Liver (tissue), 8 donors: ENCODE measurements at regions not wholly inside any gene's neighbourhood (a gene's known extent, or its start where the extent isn't known, plus 50 kb on each side); places are given as distances from the start of the nearest gene placed in this dataset.

ENCODE experiments used
- DNase-seq: peaks from one replicate; pipeline ENCODE4 v3.0.0-alpha.2; 2017; ENCODE audit warnings: low spot score
- H3K27ac ChIP-seq, 2 donors: one replicate each; pipeline ENCODE4 v1.7.0; 2013; ENCODE audit warnings: inconsistent platforms in 2 of 2, low read length in 2 of 2, control low read depth in 1 of 2, low read depth in 1 of 2, mild to moderate bottlenecking in 1 of 2
- H3K27me3 ChIP-seq, 4 donors: one replicate each; pipeline versions ENCODE4 v1.6.1 to v1.7.0; 2013; ENCODE audit warnings: low read length in 3 of 4, inconsistent platforms in 1 of 4, mild to moderate bottlenecking in 1 of 4, moderate library complexity in 1 of 4; ENCODE audit not compliant: control insufficient read depth in 4 of 4, insufficient read depth in 4 of 4
- H3K36me3 ChIP-seq, 4 donors: one replicate each; pipeline versions ENCODE4 v1.6.1 to v1.7.0; 2013; ENCODE audit warnings: low read length in 3 of 4, mild to moderate bottlenecking in 3 of 4, low read depth in 1 of 4, moderate library complexity in 1 of 4; ENCODE audit not compliant: control insufficient read depth in 4 of 4, insufficient read depth in 3 of 4
- H3K4me1 ChIP-seq, 4 donors: one replicate each; pipeline versions ENCODE4 v1.6.1 to v1.7.0; 2013; ENCODE audit warnings: low read length in 3 of 4, mild to moderate bottlenecking in 3 of 4, moderate library complexity in 1 of 4; ENCODE audit not compliant: control insufficient read depth in 4 of 4, insufficient read depth in 4 of 4
- H3K4me3 ChIP-seq, 3 donors: one replicate each; pipeline versions ENCODE4 v1.6.1 to v1.7.0; 2013; ENCODE audit warnings: low read length in 3 of 3, control low read depth in 1 of 3, low read depth in 1 of 3, mild to moderate bottlenecking in 1 of 3
- H3K9ac ChIP-seq, 2 donors: one replicate each; pipeline ENCODE4 v1.7.0; 2013; ENCODE audit warnings: low read length in 2 of 2, mild to moderate bottlenecking in 2 of 2, moderate library complexity in 2 of 2, control low read depth in 1 of 2, low read depth in 1 of 2
- H3K9me3 ChIP-seq, 4 donors: one replicate each; pipeline versions ENCODE4 v1.6.1 to v1.7.0; 2013; ENCODE audit warnings: low read length in 3 of 4; ENCODE audit not compliant: control insufficient read depth in 4 of 4
- EGR1 ChIP-seq, 2 donors: IDR thresholded peaks; 2 replicates each; pipeline ENCODE4 v1.6.1; 2016 to 2018; ENCODE audit warnings: antibody characterized with exemption in 2 of 2, low read depth in 2 of 2
- FOXA2 ChIP-seq: IDR thresholded peaks from 2 replicates; pipeline ENCODE4 v1.6.1; 2016; ENCODE audit warnings: antibody characterized with exemption
- GABPA ChIP-seq, 2 donors: IDR thresholded peaks in 1 of 2; conservative IDR thresholded peaks in 1 of 2; 2 replicates each; pipeline ENCODE4 v1.6.1; 2016; ENCODE audit warnings: antibody characterized with exemption in 2 of 2, mild to moderate bottlenecking in 1 of 2, moderate library complexity in 1 of 2
- HNF4A ChIP-seq, 2 donors: conservative IDR thresholded peaks; 2 replicates each; pipeline ENCODE4 v1.6.1; 2016; ENCODE audit warnings: antibody characterized with exemption in 2 of 2, mild to moderate bottlenecking in 2 of 2
- HNF4G ChIP-seq: IDR thresholded peaks from 2 replicates; pipeline ENCODE4 v1.6.1; 2016; ENCODE audit warnings: antibody characterized with exemption
- JUND ChIP-seq, 2 donors: IDR thresholded peaks; 2 replicates each; pipeline ENCODE4 v1.6.1; 2016; ENCODE audit warnings: antibody characterized with exemption in 2 of 2
- NR2F2 ChIP-seq: IDR thresholded peaks from 2 replicates; pipeline ENCODE4 v1.6.1; 2016; ENCODE audit warnings: antibody characterized with exemption
- RAD21 ChIP-seq, 2 donors: IDR thresholded peaks; 2 replicates each; pipeline ENCODE4 v1.6.1; 2016; ENCODE audit warnings: antibody characterized with exemption in 2 of 2, mild to moderate bottlenecking in 2 of 2
- SP1 ChIP-seq: IDR thresholded peaks from 2 replicates; pipeline ENCODE4 v1.6.1; 2018; ENCODE audit warnings: antibody characterized with exemption, mild to moderate bottlenecking
- TAF1 ChIP-seq: conservative IDR thresholded peaks from 2 replicates; pipeline ENCODE4 v1.6.1; 2016; ENCODE audit warnings: antibody characterized with exemption, mild to moderate bottlenecking
- YY1 ChIP-seq: IDR thresholded peaks from 2 replicates; pipeline ENCODE4 v1.6.1; 2016; ENCODE audit warnings: antibody characterized with exemption, mild to moderate bottlenecking
- WGBS: extraction: QIAGEN DNeasy Blood & Tissue Kit; methylation state at CpG from one replicate; pipeline ENCODE4 v1.1.7; 2013; 5-methylcytosine and 5-hydroxymethylcytosine counted together
- TF ChIP-seq, protein P1 (sequence below): IDR thresholded peaks from 2 replicates; pipeline ENCODE4 v1.6.1; 2016; ENCODE audit warnings: antibody characterized with exemption
- TF ChIP-seq, protein P2 (sequence below): fragments of 150-350 bp; IDR thresholded peaks from 2 replicates; pipeline ENCODE4 v1.5.1; 2017; ENCODE audit warnings: improper control_type of control experiment, low read depth, low read length; ENCODE audit not compliant: missing input control
- TF ChIP-seq, protein P3 (sequence below): IDR thresholded peaks from 2 replicates; pipeline ENCODE4 v1.6.1; 2016; ENCODE audit warnings: antibody characterized with exemption, mild to moderate bottlenecking
- TF ChIP-seq, protein P4 (sequence below): IDR thresholded peaks from 2 replicates; pipeline ENCODE4 v1.6.1; 2016; ENCODE audit warnings: antibody characterized with exemption
- TF ChIP-seq, protein P5 (sequence below): IDR thresholded peaks from 2 replicates; pipeline ENCODE4 v1.6.1; 2016; ENCODE audit warnings: antibody characterized with exemption
- donor health status: healthy.
- donor health status: healthy.
- donor health status: healthy.
- donor health status: healthy.
- donor health status: healthy.

DNA sequence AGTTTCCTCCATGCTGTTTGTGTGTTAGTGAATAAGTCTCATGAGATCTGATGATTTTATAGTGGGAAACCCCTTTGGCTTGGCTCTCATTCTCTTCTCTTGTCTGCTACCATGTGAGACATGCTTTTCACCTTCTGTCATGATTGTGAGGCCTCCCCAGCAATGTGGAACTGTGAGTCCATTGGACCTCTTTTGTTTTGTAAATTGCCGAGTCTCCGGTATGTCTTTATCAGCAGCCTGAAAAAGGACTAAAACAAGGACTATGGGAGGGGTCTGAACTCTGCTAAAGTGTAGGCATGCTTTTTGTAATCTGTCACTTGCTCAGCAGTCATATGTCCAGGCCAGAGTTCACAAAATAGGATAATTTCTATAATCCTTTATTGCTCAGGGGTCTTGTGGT, 164.0 kb upstream of the SNX7 start:
- TF ChIP-seq JUND (IDR thresholded peaks at IDR 0.05) (no peak), YY1 (no peak), RAD21 (IDR thresholded peaks at IDR 0.05) (no peak), HNF4A (conservative IDR thresholded peaks at IDR 0.05) (no peak), FOXA2 (no peak), SP1 (no peak), HNF4G (no peak), EGR1 (IDR thresholded peaks at IDR 0.05; ENCODE audit: low read depth in 2 of 2) (no peak), TAF1 (no peak), GABPA (IDR thresholded peaks at IDR 0.05 in 1 of 2, conservative IDR thresholded peaks at IDR 0.05 in 1 of 2) (no peak)
- TF ChIP-seq, protein P1, sequence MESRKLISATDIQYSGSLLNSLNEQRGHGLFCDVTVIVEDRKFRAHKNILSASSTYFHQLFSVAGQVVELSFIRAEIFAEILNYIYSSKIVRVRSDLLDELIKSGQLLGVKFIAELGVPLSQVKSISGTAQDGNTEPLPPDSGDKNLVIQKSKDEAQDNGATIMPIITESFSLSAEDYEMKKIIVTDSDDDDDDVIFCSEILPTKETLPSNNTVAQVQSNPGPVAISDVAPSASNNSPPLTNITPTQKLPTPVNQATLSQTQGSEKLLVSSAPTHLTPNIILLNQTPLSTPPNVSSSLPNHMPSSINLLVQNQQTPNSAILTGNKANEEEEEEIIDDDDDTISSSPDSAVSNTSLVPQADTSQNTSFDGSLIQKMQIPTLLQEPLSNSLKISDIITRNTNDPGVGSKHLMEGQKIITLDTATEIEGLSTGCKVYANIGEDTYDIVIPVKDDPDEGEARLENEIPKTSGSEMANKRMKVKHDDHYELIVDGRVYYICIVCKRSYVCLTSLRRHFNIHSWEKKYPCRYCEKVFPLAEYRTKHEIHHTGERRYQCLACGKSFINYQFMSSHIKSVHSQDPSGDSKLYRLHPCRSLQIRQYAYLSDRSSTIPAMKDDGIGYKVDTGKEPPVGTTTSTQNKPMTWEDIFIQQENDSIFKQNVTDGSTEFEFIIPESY = no peak
- TF ChIP-seq, protein P2, sequence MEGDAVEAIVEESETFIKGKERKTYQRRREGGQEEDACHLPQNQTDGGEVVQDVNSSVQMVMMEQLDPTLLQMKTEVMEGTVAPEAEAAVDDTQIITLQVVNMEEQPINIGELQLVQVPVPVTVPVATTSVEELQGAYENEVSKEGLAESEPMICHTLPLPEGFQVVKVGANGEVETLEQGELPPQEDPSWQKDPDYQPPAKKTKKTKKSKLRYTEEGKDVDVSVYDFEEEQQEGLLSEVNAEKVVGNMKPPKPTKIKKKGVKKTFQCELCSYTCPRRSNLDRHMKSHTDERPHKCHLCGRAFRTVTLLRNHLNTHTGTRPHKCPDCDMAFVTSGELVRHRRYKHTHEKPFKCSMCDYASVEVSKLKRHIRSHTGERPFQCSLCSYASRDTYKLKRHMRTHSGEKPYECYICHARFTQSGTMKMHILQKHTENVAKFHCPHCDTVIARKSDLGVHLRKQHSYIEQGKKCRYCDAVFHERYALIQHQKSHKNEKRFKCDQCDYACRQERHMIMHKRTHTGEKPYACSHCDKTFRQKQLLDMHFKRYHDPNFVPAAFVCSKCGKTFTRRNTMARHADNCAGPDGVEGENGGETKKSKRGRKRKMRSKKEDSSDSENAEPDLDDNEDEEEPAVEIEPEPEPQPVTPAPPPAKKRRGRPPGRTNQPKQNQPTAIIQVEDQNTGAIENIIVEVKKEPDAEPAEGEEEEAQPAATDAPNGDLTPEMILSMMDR = no peak
- TF ChIP-seq, protein P3, sequence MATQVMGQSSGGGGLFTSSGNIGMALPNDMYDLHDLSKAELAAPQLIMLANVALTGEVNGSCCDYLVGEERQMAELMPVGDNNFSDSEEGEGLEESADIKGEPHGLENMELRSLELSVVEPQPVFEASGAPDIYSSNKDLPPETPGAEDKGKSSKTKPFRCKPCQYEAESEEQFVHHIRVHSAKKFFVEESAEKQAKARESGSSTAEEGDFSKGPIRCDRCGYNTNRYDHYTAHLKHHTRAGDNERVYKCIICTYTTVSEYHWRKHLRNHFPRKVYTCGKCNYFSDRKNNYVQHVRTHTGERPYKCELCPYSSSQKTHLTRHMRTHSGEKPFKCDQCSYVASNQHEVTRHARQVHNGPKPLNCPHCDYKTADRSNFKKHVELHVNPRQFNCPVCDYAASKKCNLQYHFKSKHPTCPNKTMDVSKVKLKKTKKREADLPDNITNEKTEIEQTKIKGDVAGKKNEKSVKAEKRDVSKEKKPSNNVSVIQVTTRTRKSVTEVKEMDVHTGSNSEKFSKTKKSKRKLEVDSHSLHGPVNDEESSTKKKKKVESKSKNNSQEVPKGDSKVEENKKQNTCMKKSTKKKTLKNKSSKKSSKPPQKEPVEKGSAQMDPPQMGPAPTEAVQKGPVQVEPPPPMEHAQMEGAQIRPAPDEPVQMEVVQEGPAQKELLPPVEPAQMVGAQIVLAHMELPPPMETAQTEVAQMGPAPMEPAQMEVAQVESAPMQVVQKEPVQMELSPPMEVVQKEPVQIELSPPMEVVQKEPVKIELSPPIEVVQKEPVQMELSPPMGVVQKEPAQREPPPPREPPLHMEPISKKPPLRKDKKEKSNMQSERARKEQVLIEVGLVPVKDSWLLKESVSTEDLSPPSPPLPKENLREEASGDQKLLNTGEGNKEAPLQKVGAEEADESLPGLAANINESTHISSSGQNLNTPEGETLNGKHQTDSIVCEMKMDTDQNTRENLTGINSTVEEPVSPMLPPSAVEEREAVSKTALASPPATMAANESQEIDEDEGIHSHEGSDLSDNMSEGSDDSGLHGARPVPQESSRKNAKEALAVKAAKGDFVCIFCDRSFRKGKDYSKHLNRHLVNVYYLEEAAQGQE = no peak
- TF ChIP-seq, protein P4, sequence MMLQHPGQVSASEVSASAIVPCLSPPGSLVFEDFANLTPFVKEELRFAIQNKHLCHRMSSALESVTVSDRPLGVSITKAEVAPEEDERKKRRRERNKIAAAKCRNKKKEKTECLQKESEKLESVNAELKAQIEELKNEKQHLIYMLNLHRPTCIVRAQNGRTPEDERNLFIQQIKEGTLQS = no peak
- TF ChIP-seq, protein P5, sequence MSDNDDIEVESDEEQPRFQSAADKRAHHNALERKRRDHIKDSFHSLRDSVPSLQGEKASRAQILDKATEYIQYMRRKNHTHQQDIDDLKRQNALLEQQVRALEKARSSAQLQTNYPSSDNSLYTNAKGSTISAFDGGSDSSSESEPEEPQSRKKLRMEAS = no peak
- WGBS = 90% methylated on average over 2 of the region's 2 CpGs
- Histone ChIP-seq H3K4me3 (no peak overlapping the region), H3K4me1 (no peaks in the 10 kb centered on the region), H3K27ac (no peak overlapping the region), H3K27me3 (no peaks in the 10 kb centered on the region), H3K36me3 (no peaks in the 10 kb centered on the region), H3K9me3 (no peaks in the 10 kb centered on the region), H3K9ac (no peak overlapping the region)
- DNase-seq = no peak

DNA sequence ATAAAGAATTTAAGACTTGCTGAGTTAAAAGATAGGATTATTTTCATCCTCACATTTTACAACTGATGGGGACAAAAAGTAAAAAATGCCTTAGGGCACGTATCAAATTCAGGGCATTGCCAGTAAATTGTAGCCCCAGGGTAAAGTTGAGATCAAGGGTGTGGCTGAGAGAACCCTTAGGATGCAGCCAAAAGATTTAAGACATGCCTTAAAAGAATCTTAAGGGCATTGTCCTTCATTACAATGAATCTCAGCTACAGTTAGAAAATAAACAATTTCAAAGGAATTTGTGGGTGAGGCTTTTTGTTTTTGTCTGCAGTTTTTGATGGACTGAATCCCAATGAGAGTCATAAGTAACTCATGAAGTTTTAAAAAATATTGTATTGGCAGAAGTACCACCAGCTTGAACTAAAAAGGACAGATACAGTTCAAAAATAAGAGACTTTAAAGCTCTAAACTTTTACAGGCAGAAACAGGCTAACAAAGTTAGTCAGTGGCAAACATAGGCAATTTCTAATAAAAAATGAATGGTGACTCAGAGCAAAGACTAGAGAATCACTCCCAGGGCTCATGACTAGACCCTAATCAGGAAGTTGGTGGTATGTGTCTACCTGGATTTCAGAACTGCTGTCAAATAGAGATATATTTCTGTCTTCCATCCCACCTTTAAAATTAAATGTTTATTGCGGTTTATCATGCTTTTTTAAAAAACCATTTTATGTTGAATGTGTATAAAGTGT, 165.1 kb upstream of the SNX7 start:
- no peaks in the 10 kb centered on the region for H3K9me3 ChIP-seq
- no peaks in the 10 kb centered on the region for H3K27me3 ChIP-seq
- DNase-seq = no peak
- no peaks in the 10 kb centered on the region for H3K4me1 ChIP-seq
- no peak overlapping the region for H3K27ac ChIP-seq
- 83% methylated on average over 2 of the region's 2 CpGs for WGBS
- no peak overlapping the region for H3K9ac ChIP-seq
- no peak overlapping the region for H3K4me3 ChIP-seq
- no peaks in the 10 kb centered on the region for H3K36me3 ChIP-seq
- TF ChIP-seq EGR1 (IDR thresholded peaks at IDR 0.05; ENCODE audit: low read depth in 2 of 2) = no peak
- TF ChIP-seq TAF1 = no peak
- TF ChIP-seq, protein P4 = no peak
- TF ChIP-seq, protein P3 = no peak
- no peak for TF ChIP-seq NR2F2
- no peak for TF ChIP-seq HNF4G
- TF ChIP-seq HNF4A (conservative IDR thresholded peaks at IDR 0.05) = no peak
- TF ChIP-seq, protein P1 = no peak
- TF ChIP-seq, protein P5 = no peak
- TF ChIP-seq JUND (IDR thresholded peaks at IDR 0.05) = no peak
